ENCODE measurements at regions not wholly inside any gene's neighbourhood (a gene's known extent, or its start where the extent isn't known, plus 50 kb on each side); places are given as distances from the start of the nearest gene placed in this dataset.
"Not testable (repeated sequence)": the region's sequence is repeated elsewhere in the genome, so short reads cannot be mapped to it uniquely, and the experiment has no call there.

GRCh38 chr15:91652610-91653207 lies 200.8 kb upstream of the SLCO3A1 start:
- H3K36me3 ChIP-seq (ENCODE audit: control insufficient read depth, insufficient read depth, low read length), result no peaks in the 10 kb centered on the region
- H3K4me3 ChIP-seq (replicated peaks; ENCODE audit: low read depth, low read length), result no peak overlapping the region
- no peak for TF ChIP-seq CTCF (IDR thresholded peaks at IDR 0.05; ENCODE audit: insufficient read depth, low read length, poor library complexity, severe bottlenecking)
- H3K27me3 ChIP-seq (replicated peaks; ENCODE audit: control insufficient read depth, insufficient read depth, low read length), result no peaks in the 10 kb centered on the region
- DNase-seq (ENCODE audit: extremely low read depth, insufficient read length), result no peak

GRCh38 chr15:91655563-91656290 lies 197.8 kb upstream of the SLCO3A1 start:
- DNase-seq (ENCODE audit: extremely low read depth, insufficient read length); H3K4me3 ChIP-seq (replicated peaks; ENCODE audit: low read depth, low read length); H3K27me3 ChIP-seq (replicated peaks; ENCODE audit: control insufficient read depth, insufficient read depth, low read length); H3K36me3 ChIP-seq (ENCODE audit: control insufficient read depth, insufficient read depth, low read length): not testable (repeated sequence)

GRCh38 chr15:91660174-91660649 lies 193.3 kb upstream of the SLCO3A1 start:
- TF ChIP-seq CTCF (IDR thresholded peaks at IDR 0.05; ENCODE audit: insufficient read depth, low read length, poor library complexity, severe bottlenecking), result no peak
- Histone ChIP-seq H3K4me3 (replicated peaks; ENCODE audit: low read depth, low read length) (no peak overlapping the region), H3K36me3 (ENCODE audit: control insufficient read depth, insufficient read depth, low read length) (no peaks in the 10 kb centered on the region), H3K27me3 (replicated peaks; ENCODE audit: control insufficient read depth, insufficient read depth, low read length) (no peaks in the 10 kb centered on the region)
- no peak for DNase-seq (ENCODE audit: extremely low read depth, insufficient read length)

- no peaks in the 10 kb centered on the region for H3K36me3 ChIP-seq (ENCODE audit: control insufficient read depth, insufficient read depth, low read length)
- H3K4me3 ChIP-seq (replicated peaks; ENCODE audit: low read depth, low read length), result no peak overlapping the region
- no peak for DNase-seq (ENCODE audit: extremely low read depth, insufficient read length)
- TF ChIP-seq CTCF (IDR thresholded peaks at IDR 0.05; ENCODE audit: insufficient read depth, low read length, poor library complexity, severe bottlenecking), result no peak
- H3K27me3 ChIP-seq (replicated peaks; ENCODE audit: control insufficient read depth, insufficient read depth, low read length), result no peaks in the 10 kb centered on the region
Measured at GRCh38 chr15:91664224-91664836, 189.2 kb upstream of the SLCO3A1 start.

GRCh38 chr15:91665212-91665611 lies 188.3 kb upstream of the SLCO3A1 start:
- Histone ChIP-seq H3K27me3 (replicated peaks; ENCODE audit: control insufficient read depth, insufficient read depth, low read length) (no peaks in the 10 kb centered on the region), H3K4me3 (replicated peaks; ENCODE audit: low read depth, low read length) (no peak overlapping the region), H3K36me3 (ENCODE audit: control insufficient read depth, insufficient read depth, low read length) (no peaks in the 10 kb centered on the region)
- TF ChIP-seq CTCF (IDR thresholded peaks at IDR 0.05; ENCODE audit: insufficient read depth, low read length, poor library complexity, severe bottlenecking), result no peak
- no peak for DNase-seq (ENCODE audit: extremely low read depth, insufficient read length)

GRCh38 chr15:91668370-91668769 lies 185.1 kb upstream of the SLCO3A1 start:
- no peaks in the 10 kb centered on the region for H3K27me3 ChIP-seq (replicated peaks; ENCODE audit: control insufficient read depth, insufficient read depth, low read length)
- no peak overlapping the region for H3K4me3 ChIP-seq (replicated peaks; ENCODE audit: low read depth, low read length)
- DNase-seq (ENCODE audit: extremely low read depth, insufficient read length), result no peak
- no peaks in the 10 kb centered on the region for H3K36me3 ChIP-seq (ENCODE audit: control insufficient read depth, insufficient read depth, low read length)
- no peak for TF ChIP-seq CTCF (IDR thresholded peaks at IDR 0.05; ENCODE audit: insufficient read depth, low read length, poor library complexity, severe bottlenecking)

All from GM06990 (cell line).